ENCODE measurements at regions not wholly inside any gene's neighbourhood (a gene's known extent, or its start where the extent isn't known, plus 50 kb on each side); places are given as distances from the start of the nearest gene placed in this dataset.
"Not testable (repeated sequence)": the region's sequence is repeated elsewhere in the genome, so short reads cannot be mapped to it uniquely, and the experiment has no call there.

DNA sequence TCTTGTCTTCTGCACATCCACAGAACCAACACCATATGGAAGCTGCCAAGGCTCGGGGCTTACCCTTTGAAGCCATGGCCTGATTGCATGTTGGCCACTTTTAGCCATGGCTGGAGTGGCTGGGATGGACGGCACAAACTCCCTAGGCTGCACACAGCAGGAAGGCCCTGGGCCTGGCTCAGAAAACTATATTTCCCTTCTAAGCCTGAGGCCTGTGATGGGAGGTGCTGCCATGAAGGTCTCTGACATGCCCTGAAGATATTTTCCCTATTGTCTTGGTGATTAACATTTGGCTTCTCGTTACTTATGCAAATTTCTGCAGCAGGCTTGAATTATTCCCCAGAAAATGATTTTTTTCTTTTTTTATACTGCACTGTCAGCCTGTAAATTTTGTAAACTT, 387.0 kb upstream of the KCND2 start:
- Mint-ChIP-seq H3K4me3 (ENCODE audit: unreplicated experiment) (no peak overlapping the region), H3K27me3 (ENCODE audit: unreplicated experiment) (peaks cover 2% of the 10 kb centered on the region), H3K9me3 (ENCODE audit: unreplicated experiment) (no peaks in the 10 kb centered on the region), H3K36me3 (ENCODE audit: low read depth, unreplicated experiment) (no peaks in the 10 kb centered on the region), H3K4me1 (ENCODE audit: unreplicated experiment) (no peaks in the 10 kb centered on the region), H3K27ac (ENCODE audit: unreplicated experiment) (no peak overlapping the region)
- no peak for DNase-seq (ENCODE audit: low spot score)
- TF ChIP-seq, protein P1, sequence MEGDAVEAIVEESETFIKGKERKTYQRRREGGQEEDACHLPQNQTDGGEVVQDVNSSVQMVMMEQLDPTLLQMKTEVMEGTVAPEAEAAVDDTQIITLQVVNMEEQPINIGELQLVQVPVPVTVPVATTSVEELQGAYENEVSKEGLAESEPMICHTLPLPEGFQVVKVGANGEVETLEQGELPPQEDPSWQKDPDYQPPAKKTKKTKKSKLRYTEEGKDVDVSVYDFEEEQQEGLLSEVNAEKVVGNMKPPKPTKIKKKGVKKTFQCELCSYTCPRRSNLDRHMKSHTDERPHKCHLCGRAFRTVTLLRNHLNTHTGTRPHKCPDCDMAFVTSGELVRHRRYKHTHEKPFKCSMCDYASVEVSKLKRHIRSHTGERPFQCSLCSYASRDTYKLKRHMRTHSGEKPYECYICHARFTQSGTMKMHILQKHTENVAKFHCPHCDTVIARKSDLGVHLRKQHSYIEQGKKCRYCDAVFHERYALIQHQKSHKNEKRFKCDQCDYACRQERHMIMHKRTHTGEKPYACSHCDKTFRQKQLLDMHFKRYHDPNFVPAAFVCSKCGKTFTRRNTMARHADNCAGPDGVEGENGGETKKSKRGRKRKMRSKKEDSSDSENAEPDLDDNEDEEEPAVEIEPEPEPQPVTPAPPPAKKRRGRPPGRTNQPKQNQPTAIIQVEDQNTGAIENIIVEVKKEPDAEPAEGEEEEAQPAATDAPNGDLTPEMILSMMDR (IDR thresholded peaks at IDR 0.05; ENCODE audit: unreplicated experiment) = no peak

DNA sequence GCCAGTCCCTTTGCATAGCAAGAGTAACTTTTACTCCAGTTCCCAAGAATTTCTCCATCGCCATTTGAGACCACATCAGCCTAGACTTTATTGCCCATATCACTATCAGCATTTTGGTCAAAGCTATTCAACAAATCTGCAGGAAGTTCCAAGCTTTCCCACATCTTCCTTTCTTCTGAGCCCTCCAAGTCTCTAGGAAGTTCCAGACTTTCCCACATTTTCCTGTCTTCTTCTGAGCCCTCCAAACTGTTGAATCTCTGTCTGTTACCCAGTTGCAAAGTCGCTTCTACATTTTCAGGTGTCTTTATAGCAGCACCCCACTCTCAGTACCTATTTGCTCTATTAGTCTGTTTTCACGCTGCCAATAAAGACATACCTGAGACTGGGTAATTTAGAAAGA, 386.4 kb upstream of the KCND2 start:
- not testable (repeated sequence) for H3K36me3 Mint-ChIP-seq (ENCODE audit: low read depth, unreplicated experiment); H3K4me1 Mint-ChIP-seq (ENCODE audit: unreplicated experiment); H3K27me3 Mint-ChIP-seq (ENCODE audit: unreplicated experiment)

DNA sequence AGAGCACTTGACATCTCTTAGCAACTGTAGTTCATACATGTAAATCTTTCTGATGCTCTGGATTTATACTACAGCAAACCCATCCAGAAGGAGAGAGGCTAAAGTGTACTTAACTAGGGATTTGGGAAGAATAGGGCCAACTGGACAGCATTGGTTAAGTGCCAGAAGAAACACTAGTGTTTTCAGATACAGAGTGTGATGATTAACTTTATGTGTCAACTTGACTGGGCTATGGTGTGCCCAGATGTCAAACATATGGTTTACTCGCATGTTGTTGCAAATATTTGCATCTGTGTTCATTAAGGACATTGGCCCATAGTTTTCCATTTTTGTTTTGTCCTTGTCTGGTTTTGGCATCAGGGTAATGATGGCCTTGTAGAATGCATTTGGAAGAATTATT, 384.7 kb upstream of the KCND2 start:
- peaks cover 2% of the 10 kb centered on the region for H3K27me3 Mint-ChIP-seq (ENCODE audit: unreplicated experiment)
- no peaks in the 10 kb centered on the region for H3K36me3 Mint-ChIP-seq (ENCODE audit: low read depth, unreplicated experiment)
- no peak overlapping the region for H3K27ac Mint-ChIP-seq (ENCODE audit: unreplicated experiment)
- H3K9me3 Mint-ChIP-seq (ENCODE audit: unreplicated experiment) = no peaks in the 10 kb centered on the region
- DNase-seq (ENCODE audit: low spot score) = no peak
- H3K4me3 Mint-ChIP-seq (ENCODE audit: unreplicated experiment) = no peak overlapping the region
- TF ChIP-seq, protein P1 (IDR thresholded peaks at IDR 0.05; ENCODE audit: unreplicated experiment) = no peak
- H3K4me1 Mint-ChIP-seq (ENCODE audit: unreplicated experiment) = no peaks in the 10 kb centered on the region

More for the DNA sequence above, 386.4 kb upstream of the KCND2 start:
- not testable (repeated sequence) for H3K4me3 Mint-ChIP-seq (ENCODE audit: unreplicated experiment); H3K27ac Mint-ChIP-seq (ENCODE audit: unreplicated experiment); H3K9me3 Mint-ChIP-seq (ENCODE audit: unreplicated experiment); DNase-seq (ENCODE audit: low spot score)

DNA sequence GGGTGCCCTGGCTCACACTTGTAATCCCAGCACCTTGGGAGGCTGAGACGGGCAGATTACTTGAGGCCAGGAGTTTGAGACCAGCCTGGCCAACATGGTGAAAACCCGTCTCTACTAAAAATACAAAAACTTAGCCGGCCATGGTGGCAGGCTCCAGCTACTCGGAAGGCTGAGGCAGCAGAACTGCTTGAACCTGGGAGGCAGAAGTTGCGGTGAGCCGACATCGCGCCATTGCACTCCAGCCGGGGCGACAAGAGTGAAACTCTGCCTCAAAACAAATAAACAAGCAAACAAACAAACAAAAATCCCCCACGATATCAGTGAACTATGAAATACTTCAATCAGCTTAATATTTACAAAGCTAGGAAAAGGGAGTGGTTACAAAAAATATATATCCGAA, 382.3 kb upstream of the KCND2 start:
- TF ChIP-seq, protein P1 (IDR thresholded peaks at IDR 0.05; ENCODE audit: unreplicated experiment) = no peak
- H3K27me3 Mint-ChIP-seq (ENCODE audit: unreplicated experiment) = no peaks in the 10 kb centered on the region

DNA sequence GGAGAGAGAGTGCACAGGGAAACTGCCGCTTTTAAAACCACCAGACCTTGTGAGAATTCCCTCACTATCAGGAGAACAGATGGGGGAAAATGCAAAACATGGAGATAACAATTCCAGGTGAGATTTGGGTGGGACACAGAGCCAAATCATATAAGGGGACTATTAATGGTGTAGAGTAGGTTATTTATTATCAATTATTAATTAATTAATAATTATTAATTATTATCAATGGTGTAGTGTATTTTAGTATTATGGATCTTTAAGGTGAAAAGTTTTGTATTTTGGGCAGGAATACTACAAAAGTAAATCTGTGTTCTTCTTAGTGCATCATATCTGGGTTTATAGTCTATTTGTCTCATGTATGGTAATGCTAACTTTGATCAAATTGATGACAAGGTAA, 377.7 kb upstream of the KCND2 start:
- no peaks in the 10 kb centered on the region for H3K9me3 Mint-ChIP-seq (ENCODE audit: unreplicated experiment)
- no peaks in the 10 kb centered on the region for H3K36me3 Mint-ChIP-seq (ENCODE audit: low read depth, unreplicated experiment)
- H3K27me3 Mint-ChIP-seq (ENCODE audit: unreplicated experiment) = no peaks in the 10 kb centered on the region
- no peak overlapping the region for H3K27ac Mint-ChIP-seq (ENCODE audit: unreplicated experiment)
- TF ChIP-seq, protein P1 (IDR thresholded peaks at IDR 0.05; ENCODE audit: unreplicated experiment) = no peak
- no peak for DNase-seq (ENCODE audit: low spot score)
- H3K4me1 Mint-ChIP-seq (ENCODE audit: unreplicated experiment) = no peaks in the 10 kb centered on the region
- H3K4me3 Mint-ChIP-seq (ENCODE audit: unreplicated experiment) = no peak overlapping the region

More for the DNA sequence above, 382.3 kb upstream of the KCND2 start:
- Mint-ChIP-seq H3K4me1 (ENCODE audit: unreplicated experiment) (no peaks in the 10 kb centered on the region), H3K36me3 (ENCODE audit: low read depth, unreplicated experiment) (no peaks in the 10 kb centered on the region), H3K27ac (ENCODE audit: unreplicated experiment) (no peak overlapping the region), H3K4me3 (ENCODE audit: unreplicated experiment) (no peak overlapping the region), H3K9me3 (ENCODE audit: unreplicated experiment) (no peaks in the 10 kb centered on the region)
- DNase-seq (ENCODE audit: low spot score) = no peak

DNA sequence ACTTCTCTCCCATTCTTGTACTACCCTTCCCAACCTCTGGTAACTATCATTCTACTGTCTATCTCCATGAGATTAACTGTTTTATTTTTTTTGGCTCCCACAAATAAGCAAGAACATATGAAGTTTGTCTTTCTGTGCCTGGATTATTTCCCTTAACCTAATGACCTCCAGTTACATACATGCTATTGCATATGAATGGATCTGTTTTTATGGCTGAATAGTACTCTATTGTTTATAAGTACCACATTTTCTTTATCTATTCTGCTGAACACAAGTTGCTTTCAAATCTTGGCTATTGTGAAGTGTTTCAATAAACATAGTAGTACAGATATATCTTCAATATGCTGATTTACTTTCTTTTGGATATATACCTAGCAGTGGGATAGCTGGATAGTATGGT, 376.6 kb upstream of the KCND2 start:
- H3K4me1 Mint-ChIP-seq (ENCODE audit: unreplicated experiment) = no peaks in the 10 kb centered on the region
- no peak for DNase-seq (ENCODE audit: low spot score)
- no peaks in the 10 kb centered on the region for H3K9me3 Mint-ChIP-seq (ENCODE audit: unreplicated experiment)
- no peak overlapping the region for H3K27ac Mint-ChIP-seq (ENCODE audit: unreplicated experiment)
- no peaks in the 10 kb centered on the region for H3K27me3 Mint-ChIP-seq (ENCODE audit: unreplicated experiment)
- TF ChIP-seq, protein P1 (IDR thresholded peaks at IDR 0.05; ENCODE audit: unreplicated experiment) = no peak
- H3K36me3 Mint-ChIP-seq (ENCODE audit: low read depth, unreplicated experiment) = no peaks in the 10 kb centered on the region
- H3K4me3 Mint-ChIP-seq (ENCODE audit: unreplicated experiment) = no peak overlapping the region
